GM13976 (cell line): ENCODE measurements at regions not wholly inside any gene's neighbourhood (a gene's known extent, or its start where the extent isn't known, plus 50 kb on each side); places are given as distances from the start of the nearest gene placed in this dataset.

Source experiments
- DNase-seq: peaks from one replicate; pipeline ENCODE4 v3.0.0; 2012; ENCODE audit warnings: low spot score
- in situ Hi-C: fragments of 300-500 bp; cut with MboI; formaldehyde crosslinking; loops from one replicate; pipeline ENCODE4 v1.12.0; 2022; ENCODE audit warnings: low sequenced_read_pairs, mixed read lengths, inconsistent platforms; ENCODE audit not compliant: unreplicated experiment
- TF ChIP-seq, protein P1 (sequence below): IDR thresholded peaks from 2 replicates; pipeline ENCODE4 v1.5.1; 2012; ENCODE audit warnings: borderline replicate concordance, mild to moderate bottlenecking; ENCODE audit not compliant: insufficient read depth; ENCODE audit errors: extremely low read depth, missing control alignments, control extremely low read depth

DNA sequence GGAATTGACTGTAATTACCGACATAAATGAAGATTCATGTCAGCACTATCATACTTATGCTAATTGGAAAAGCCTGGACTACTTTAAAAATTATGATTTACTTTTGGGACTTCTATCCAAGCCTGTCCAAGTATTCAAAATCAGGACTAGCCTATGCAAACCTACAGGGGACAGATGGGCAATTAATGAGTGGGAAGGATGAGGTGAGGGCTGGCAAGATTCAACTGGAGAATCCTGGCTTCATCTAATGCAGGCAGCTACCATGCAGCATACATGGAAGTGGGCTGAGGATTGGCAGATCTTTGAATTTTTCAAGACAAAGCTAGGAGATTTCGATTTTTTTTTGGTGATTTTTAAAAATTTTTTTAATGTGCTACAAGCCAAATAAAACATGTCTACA, 532.6 kb downstream of the CSNK1G3 start:
- TF ChIP-seq, protein P1, sequence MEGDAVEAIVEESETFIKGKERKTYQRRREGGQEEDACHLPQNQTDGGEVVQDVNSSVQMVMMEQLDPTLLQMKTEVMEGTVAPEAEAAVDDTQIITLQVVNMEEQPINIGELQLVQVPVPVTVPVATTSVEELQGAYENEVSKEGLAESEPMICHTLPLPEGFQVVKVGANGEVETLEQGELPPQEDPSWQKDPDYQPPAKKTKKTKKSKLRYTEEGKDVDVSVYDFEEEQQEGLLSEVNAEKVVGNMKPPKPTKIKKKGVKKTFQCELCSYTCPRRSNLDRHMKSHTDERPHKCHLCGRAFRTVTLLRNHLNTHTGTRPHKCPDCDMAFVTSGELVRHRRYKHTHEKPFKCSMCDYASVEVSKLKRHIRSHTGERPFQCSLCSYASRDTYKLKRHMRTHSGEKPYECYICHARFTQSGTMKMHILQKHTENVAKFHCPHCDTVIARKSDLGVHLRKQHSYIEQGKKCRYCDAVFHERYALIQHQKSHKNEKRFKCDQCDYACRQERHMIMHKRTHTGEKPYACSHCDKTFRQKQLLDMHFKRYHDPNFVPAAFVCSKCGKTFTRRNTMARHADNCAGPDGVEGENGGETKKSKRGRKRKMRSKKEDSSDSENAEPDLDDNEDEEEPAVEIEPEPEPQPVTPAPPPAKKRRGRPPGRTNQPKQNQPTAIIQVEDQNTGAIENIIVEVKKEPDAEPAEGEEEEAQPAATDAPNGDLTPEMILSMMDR, result no peak
- DNase-seq, result no peak
- in situ Hi-C loops, result no loop called here

DNA sequence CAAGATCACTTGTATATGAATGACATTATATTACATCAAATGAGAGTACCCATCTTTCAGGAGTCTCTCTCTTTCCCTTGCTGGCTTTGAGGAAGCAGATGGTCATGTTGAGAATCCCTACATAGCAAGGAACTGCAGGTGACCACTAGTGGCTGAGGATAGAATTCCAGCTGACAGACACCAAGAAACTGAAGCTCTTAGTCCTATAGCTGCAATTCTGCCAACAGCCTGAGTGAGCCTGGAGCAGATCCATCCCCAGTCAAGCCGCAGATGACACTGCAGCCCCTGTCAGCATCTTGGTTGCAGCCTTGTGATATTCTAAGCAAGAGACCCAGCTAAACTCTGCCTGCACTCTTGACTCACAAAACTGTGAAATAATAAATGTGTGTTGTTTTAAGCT, 531.5 kb downstream of the CSNK1G3 start:
- DNase-seq, result no peak
- in situ Hi-C loops, result no loop called here
- TF ChIP-seq, protein P1, result no peak

DNA sequence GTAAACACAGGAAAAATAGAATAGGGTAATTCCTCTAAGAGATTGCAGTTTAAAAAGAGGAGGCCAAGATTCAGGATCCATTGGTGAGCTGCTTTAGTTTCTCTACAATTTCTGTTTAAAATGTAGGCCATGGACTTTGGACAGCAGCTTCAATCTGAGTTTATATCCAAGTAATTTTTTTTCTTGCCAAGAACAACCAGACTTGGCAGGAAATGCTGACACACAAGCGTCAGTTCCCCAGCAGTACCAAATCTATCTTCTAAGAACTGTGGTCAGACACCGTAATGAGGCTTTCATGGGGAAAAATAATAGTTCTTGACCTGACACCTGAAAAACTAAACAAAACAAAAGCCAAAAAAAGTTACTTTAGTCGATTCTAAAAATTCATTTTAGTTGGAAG, 528.8 kb downstream of the CSNK1G3 start:
- no peak for DNase-seq
- in situ Hi-C loops, result no loop called here
- TF ChIP-seq, protein P1, result no peak

DNA sequence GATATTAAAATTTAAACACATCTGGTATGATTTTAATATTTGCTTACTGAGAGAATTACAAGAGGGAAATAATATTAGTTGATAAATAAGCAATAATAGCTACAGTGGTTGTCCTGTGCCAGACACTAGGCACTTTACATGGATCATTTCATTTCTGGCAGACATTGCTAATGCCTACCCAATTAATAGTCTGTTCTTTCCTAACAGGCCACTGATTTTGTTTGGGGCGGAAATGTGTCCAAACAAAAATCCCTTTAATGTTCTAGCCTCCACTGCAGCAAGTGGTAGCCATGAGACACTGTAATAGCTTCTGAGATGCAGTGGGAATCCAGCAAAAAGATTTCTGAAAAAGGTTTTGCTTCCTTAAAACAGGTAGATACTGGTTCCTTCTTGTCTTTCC, 527.4 kb downstream of the CSNK1G3 start:
- TF ChIP-seq, protein P1, result no peak
- DNase-seq, result no peak
- in situ Hi-C loops, result no loop called here

DNA sequence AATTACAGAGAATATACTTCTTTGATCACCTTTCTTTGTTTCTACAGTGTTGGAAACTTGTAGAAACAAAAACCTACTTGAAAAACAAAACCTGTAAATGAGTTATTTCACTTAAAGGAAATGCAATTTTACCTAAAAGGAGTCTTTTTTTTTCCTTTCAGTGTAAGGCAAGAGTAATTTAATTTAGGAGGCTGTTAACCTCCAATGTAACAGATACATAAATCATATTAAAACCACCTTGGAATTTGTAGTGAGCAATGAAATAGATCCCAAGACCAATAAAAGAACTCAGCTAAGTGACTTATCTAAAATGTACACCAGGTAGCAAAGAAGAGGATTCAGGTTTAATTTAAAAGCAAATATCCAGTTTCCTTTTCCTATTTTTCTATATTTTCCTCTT, 524.8 kb downstream of the CSNK1G3 start:
- in situ Hi-C loops, result no loop called here
- no peak for DNase-seq
- TF ChIP-seq, protein P1, result no peak

DNA sequence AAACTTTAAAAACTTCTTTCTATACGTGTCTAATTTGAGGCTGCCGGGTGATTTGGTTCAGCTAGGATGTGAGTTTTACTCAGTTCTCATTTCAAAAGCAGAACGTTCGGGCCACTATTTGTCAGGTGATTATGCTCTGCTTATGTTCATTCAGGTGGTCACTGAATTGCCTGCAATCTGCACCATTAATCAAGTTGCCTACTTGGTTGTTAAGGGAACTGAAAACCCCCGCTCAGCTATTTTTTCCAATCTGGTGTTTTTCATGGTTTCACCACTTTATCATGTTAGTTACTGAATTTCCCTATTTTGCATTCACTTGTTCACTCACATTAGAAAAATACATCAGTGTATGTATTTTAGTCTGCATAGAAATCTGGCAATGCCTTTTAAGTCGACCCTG, 523.0 kb downstream of the CSNK1G3 start:
- TF ChIP-seq, protein P1, result no peak
- peak; percentile 45 for DNase-seq
- in situ Hi-C loops, result no loop called here
